GM12891 (cell line): ENCODE measurements at regions not wholly inside any gene's neighbourhood (a gene's known extent, or its start where the extent isn't known, plus 50 kb on each side); places are given as distances from the start of the nearest gene placed in this dataset.

Experiments used
- DNase-seq: peaks from one replicate; pipeline ENCODE4 v3.0.0; 2011; ENCODE audit warnings: low spot score; ENCODE audit not compliant: insufficient read length
- FAIRE-seq: peaks from 2 replicates; lab custom pipeline; 2011; peaks lifted over from hg19 to GRCh38; lab: Jason Lieb, UNC
- PAX5 ChIP-seq: IDR thresholded peaks from 2 replicates; pipeline ENCODE4 v1.6.1; 2011; ENCODE audit warnings: low read length, moderate library complexity, mild to moderate bottlenecking; ENCODE audit not compliant: insufficient read depth, severe bottlenecking
- POLR2A ChIP-seq: IDR thresholded peaks from 2 replicates; pipeline ENCODE4 v1.6.1; 2011; ENCODE audit warnings: low read depth, low read length, control low read depth
- POLR2AphosphoS5 ChIP-seq: IDR thresholded peaks from 2 replicates; pipeline ENCODE4 v1.6.1; 2011; ENCODE audit warnings: low read depth, low read length, control low read depth
- POU2F2 ChIP-seq: IDR thresholded peaks from 2 replicates; pipeline ENCODE4 v1.6.1; 2011; ENCODE audit warnings: low read depth, mild to moderate bottlenecking, control low read depth, low read length, moderate library complexity
- SPI1 ChIP-seq: IDR thresholded peaks from 2 replicates; pipeline ENCODE4 v1.6.1; 2011; ENCODE audit warnings: low read depth, low read length, control low read depth
- TAF1 ChIP-seq: IDR thresholded peaks from 2 replicates; pipeline ENCODE4 v1.6.1; 2011; ENCODE audit warnings: low read depth, low read length, control low read depth

GRCh38 chr10:118516716-118517115, 78.7 kb downstream of the PRLHR start:
- TF ChIP-seq TAF1: no peak
- TF ChIP-seq POLR2A: no peak
- no peak for TF ChIP-seq POU2F2
- no peak for TF ChIP-seq PAX5
- FAIRE-seq (no peak), DNase-seq (no peak)

- TF ChIP-seq TAF1: no peak
- no peak for TF ChIP-seq POLR2A
- no peak for TF ChIP-seq POLR2AphosphoS5
- TF ChIP-seq PAX5: no peak
- TF ChIP-seq POU2F2: no peak
- no peak for TF ChIP-seq SPI1
- FAIRE-seq: no peak
- no peak for DNase-seq
Measured at GRCh38 chr10:118513174-118513573, 82.3 kb downstream of the PRLHR start.

GRCh38 chr10:118511711-118512110, 83.7 kb downstream of the PRLHR start:
- DNase-seq (no peak), FAIRE-seq (no peak)
- TF ChIP-seq POLR2AphosphoS5 (no peak), POU2F2 (no peak), TAF1 (no peak), POLR2A (no peak), PAX5 (no peak), SPI1 (no peak)

GRCh38 chr10:118508863-118509262, 86.6 kb downstream of the PRLHR start:
- FAIRE-seq: no peak
- no peak for TF ChIP-seq POU2F2
- no peak for TF ChIP-seq PAX5
- no peak for TF ChIP-seq SPI1
- TF ChIP-seq POLR2A: no peak
- TF ChIP-seq POLR2AphosphoS5: no peak
- no peak for TF ChIP-seq TAF1
- DNase-seq: no peak

DNA sequence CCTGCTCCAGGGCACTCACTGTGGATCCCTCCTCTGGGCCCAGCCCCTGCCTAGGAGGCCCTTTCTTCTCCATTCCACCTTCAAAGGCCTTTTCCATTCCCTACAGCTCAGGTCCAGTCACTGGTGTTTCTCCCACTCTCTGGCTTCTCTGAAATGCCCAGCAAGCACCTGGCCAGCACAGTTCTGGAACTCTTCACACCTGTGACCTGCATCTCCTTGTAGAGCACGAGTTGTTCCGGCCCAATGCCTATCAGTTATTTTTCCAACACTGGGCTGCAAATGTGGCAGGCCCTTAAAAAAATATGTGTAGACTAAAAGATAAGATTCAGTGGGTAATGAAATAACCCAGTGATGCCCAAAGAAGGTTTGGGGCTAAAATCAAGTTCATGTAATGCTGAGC, 87.1 kb downstream of the PRLHR start:
- FAIRE-seq: no peak
- no peak for DNase-seq
- TF ChIP-seq TAF1: no peak
- TF ChIP-seq PAX5: no peak
- no peak for TF ChIP-seq POLR2A
- no peak for TF ChIP-seq POU2F2
- no peak for TF ChIP-seq SPI1
- TF ChIP-seq POLR2AphosphoS5: no peak

DNA sequence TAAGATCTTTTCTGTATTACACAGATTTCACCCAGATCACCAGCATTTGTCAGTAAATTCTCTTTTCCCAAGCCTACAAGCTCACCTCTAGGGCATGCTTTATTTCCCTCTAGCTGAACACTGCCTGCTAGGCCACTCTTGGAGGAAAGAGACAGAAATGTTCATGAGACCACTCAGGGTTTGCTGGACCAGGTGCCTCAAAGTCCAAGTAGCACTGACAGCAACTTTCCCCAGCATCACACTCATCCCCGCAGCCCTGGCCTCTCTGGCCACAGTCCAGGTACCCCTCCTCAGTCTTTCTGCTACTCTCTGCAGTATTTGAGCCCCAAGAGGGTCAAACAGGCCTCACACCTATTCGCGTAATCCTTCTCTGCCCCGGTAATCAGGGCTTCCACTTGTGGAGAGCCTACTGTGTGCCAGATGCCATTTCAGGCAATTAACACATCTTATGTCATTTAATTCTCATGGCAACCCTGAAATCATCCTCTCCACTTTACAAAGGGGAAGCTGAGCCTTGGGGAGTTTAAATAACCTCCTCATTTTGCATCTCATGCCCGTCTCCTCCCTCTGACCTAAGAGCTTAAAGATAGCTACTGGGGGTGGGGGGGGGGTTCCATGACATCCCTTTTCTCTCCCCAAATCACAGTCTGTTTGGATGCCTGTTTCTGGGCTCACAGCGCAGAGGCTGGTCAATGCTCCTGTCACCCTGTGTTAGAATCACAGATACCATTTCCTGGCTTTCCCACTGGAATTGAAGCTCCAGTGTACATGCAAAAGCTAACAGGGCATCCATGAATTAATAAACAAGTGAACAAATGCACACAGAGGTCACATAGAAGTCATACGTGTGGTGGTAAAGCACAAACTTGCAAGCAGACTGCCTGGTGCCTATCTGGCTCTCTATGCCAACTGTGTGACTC, 88.5 kb downstream of the PRLHR start:
- TF ChIP-seq SPI1: no peak
- TF ChIP-seq POU2F2: no peak
- TF ChIP-seq POLR2A: no peak
- no peak for TF ChIP-seq TAF1
- no peak for TF ChIP-seq PAX5
- TF ChIP-seq POLR2AphosphoS5: no peak
- DNase-seq: no peak
- FAIRE-seq: no peak

DNA sequence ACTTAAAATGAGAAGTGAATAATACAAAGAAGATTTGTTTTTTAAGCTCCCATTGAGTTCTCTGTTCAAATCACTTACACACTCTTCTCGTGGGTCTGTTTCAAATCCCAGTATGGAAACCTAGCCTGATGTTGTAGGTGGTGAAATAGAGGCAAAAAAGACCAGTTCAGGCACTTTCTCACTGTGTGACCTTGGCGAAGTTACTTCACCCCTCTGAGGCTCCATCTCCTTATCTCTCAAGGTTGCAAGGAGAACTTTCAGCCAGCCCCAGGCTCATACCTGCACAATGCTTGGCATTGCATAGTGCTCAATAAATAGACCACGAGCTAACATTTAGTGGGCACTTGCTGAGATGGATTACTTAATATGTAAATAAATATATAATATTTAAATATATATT, 90.1 kb downstream of the PRLHR start:
- TF ChIP-seq TAF1: no peak
- TF ChIP-seq SPI1: no peak
- no peak for TF ChIP-seq PAX5
- no peak for TF ChIP-seq POU2F2
- no peak for TF ChIP-seq POLR2A
- no peak for TF ChIP-seq POLR2AphosphoS5
- FAIRE-seq (no peak), DNase-seq (no peak)

DNA sequence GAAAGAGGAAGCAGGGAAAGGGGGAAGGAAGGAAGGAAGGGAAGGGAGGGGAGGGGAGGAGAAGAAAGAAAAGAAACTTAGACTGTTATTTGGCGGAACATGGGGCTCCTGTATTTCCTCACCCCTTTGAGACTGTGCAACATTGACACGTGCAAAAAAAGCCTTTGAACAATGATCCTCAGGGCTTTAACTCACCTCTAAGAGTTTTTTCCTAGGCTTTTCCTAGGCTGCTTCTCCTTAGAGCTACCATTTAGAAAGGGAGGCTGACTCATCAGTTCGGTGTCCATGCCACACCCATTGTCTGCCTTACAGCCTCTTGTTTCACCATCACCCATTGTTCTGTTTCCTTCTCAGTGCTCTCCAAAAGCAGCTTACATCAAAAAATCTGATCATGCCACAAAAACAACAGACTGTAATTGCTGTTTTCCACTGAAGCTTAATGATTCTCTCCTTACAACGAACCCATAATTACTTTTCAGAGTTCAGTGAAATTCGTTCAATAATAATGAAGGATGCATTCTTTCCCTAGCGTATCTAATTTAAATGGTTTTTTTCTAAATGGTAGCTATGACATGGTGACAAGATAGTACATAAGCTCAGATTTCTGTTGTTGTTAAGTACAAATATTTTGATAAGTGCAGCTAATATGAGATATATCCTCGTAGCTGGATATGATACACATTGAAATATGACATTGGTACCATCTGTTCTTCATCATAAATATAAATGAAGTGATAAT, 90.8 kb downstream of the PRLHR start:
- TF ChIP-seq POLR2AphosphoS5: no peak
- no peak for TF ChIP-seq POU2F2
- TF ChIP-seq POLR2A: no peak
- no peak for TF ChIP-seq TAF1
- no peak for TF ChIP-seq SPI1
- no peak for TF ChIP-seq PAX5
- DNase-seq: no peak
- FAIRE-seq: peak; percentile 23

- no peak for DNase-seq
- no peak for FAIRE-seq
- TF ChIP-seq POLR2AphosphoS5 (no peak), SPI1 (no peak)
Measured at GRCh38 chr10:118504044-118504443, 91.4 kb downstream of the PRLHR start.
